ENCODE measurements at regions not wholly inside any gene's neighbourhood (a gene's known extent, or its start where the extent isn't known, plus 50 kb on each side); places are given as distances from the start of the nearest gene placed in this dataset.

DNA sequence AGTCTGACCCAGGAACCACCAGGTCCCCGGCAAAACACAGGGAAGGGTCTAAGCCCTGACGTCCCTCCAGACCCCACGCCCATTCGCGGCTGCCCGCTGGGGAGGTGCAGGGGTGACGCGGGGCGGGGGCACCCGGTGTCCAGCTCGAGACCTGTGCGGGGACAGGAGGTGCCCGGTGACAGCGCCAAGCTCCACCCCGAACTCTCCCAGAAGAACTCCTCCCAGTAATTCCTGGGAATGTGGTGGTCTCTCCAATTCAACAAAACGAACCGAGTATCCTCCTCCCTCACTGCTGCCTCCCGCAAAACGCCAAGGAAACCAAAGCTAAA, 164.1 kb upstream of the PDE10A start:
- DNase-seq (ENCODE audit: low read depth, low spot score), result no peak
- CTCF ChIA-PET, result no interaction called here
- TF ChIP-seq POLR2AphosphoS5 (IDR thresholded peaks at IDR 0.05; ENCODE audit: low read depth, low read length), result no peak
- no peak for TF ChIP-seq SIN3A (IDR thresholded peaks at IDR 0.05; ENCODE audit: borderline replicate concordance, insufficient read depth, low read depth, low read length)
- TF ChIP-seq, protein P1, sequence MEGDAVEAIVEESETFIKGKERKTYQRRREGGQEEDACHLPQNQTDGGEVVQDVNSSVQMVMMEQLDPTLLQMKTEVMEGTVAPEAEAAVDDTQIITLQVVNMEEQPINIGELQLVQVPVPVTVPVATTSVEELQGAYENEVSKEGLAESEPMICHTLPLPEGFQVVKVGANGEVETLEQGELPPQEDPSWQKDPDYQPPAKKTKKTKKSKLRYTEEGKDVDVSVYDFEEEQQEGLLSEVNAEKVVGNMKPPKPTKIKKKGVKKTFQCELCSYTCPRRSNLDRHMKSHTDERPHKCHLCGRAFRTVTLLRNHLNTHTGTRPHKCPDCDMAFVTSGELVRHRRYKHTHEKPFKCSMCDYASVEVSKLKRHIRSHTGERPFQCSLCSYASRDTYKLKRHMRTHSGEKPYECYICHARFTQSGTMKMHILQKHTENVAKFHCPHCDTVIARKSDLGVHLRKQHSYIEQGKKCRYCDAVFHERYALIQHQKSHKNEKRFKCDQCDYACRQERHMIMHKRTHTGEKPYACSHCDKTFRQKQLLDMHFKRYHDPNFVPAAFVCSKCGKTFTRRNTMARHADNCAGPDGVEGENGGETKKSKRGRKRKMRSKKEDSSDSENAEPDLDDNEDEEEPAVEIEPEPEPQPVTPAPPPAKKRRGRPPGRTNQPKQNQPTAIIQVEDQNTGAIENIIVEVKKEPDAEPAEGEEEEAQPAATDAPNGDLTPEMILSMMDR (IDR thresholded peaks at IDR 0.05), result no peak
- TF ChIP-seq, protein P2, sequence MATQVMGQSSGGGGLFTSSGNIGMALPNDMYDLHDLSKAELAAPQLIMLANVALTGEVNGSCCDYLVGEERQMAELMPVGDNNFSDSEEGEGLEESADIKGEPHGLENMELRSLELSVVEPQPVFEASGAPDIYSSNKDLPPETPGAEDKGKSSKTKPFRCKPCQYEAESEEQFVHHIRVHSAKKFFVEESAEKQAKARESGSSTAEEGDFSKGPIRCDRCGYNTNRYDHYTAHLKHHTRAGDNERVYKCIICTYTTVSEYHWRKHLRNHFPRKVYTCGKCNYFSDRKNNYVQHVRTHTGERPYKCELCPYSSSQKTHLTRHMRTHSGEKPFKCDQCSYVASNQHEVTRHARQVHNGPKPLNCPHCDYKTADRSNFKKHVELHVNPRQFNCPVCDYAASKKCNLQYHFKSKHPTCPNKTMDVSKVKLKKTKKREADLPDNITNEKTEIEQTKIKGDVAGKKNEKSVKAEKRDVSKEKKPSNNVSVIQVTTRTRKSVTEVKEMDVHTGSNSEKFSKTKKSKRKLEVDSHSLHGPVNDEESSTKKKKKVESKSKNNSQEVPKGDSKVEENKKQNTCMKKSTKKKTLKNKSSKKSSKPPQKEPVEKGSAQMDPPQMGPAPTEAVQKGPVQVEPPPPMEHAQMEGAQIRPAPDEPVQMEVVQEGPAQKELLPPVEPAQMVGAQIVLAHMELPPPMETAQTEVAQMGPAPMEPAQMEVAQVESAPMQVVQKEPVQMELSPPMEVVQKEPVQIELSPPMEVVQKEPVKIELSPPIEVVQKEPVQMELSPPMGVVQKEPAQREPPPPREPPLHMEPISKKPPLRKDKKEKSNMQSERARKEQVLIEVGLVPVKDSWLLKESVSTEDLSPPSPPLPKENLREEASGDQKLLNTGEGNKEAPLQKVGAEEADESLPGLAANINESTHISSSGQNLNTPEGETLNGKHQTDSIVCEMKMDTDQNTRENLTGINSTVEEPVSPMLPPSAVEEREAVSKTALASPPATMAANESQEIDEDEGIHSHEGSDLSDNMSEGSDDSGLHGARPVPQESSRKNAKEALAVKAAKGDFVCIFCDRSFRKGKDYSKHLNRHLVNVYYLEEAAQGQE (IDR thresholded peaks at IDR 0.05; ENCODE audit: insufficient read depth in 1 of 2, low read depth in 2 of 2, low read length in 1 of 2), result no peak
- TF ChIP-seq TCF7L2 (IDR thresholded peaks at IDR 0.05; ENCODE audit: low read depth, low read length), result no peak
- Histone ChIP-seq H3K27ac (ENCODE audit: low read length) (no peak overlapping the region), H3K36me3 (ENCODE audit: control insufficient read depth, insufficient read depth, low read length) (no peaks in the 10 kb centered on the region), H3K4me3 (ENCODE audit: low read depth in 2 of 2, low read length in 2 of 2) (no peak overlapping the region), H3K4me1 (ENCODE audit: control insufficient read depth, insufficient read depth, low read length) (no peaks in the 10 kb centered on the region), H3K27me3 (ENCODE audit: control insufficient read depth, insufficient read depth, low read length) (no peaks in the 10 kb centered on the region), H3K9me3 (ENCODE audit: control insufficient read depth, insufficient read depth, low read depth, low read length) (no peaks in the 10 kb centered on the region)
- ATAC-seq, result no peak
- in situ Hi-C loops (cut with HindIII; ENCODE audit: low pct_unique_long_range_greater_than_20kb, low sequenced_read_pairs) (no loop called here), intact Hi-C loops (cut with micrococcal nuclease; ENCODE audit: unreplicated experiment) (no loop called here)
- POLR2A ChIA-PET, result no interaction called here
- no TSS peak for BruUV-seq (replicated peaks)

DNA sequence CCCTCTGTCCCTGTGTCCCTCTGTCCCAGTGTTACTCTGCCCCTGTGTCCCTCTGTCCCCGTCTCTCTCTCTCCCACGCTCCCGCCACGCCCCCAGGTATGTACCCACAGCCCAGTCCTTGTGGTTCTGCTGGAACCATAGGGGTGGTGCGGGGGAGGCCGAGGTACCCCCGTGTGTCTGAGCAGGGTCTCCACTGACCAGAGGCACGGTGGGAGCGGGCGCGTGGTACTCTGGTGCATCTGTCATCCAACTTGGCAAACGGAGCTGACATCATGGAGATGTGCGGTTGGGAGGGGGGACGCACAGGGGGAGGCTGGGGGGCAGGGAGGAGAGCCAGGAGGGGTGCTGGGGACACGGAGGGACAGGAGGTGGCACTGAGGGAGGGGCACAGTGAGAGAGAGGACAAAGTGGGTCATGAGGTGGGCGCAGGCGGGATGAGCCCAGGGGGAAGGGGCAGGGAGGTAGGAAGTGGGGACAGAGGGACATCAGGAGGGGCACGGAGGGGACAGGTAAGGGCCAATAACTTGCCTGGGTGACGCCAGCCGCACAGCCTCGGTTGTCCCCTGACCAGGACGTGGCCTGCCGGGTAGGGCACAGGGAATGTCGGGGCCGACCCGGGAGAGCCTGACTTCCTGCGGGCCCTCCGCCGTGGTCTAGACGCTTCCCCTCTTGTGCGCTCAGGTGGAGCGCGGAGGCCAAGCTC, 163.6 kb upstream of the PDE10A start:
- intact Hi-C loops (cut with micrococcal nuclease; ENCODE audit: unreplicated experiment), result no loop called here
- no peak for ATAC-seq
- H3K4me3 ChIP-seq (ENCODE audit: low read depth in 2 of 2, low read length in 2 of 2), result no peak overlapping the region
- no TSS peak for BruUV-seq (replicated peaks)
- in situ Hi-C loops (cut with HindIII; ENCODE audit: low pct_unique_long_range_greater_than_20kb, low sequenced_read_pairs), result no loop called here
- no peaks in the 10 kb centered on the region for H3K27me3 ChIP-seq (ENCODE audit: control insufficient read depth, insufficient read depth, low read length)
- TF ChIP-seq, protein P2 (IDR thresholded peaks at IDR 0.05; ENCODE audit: insufficient read depth in 1 of 2, low read depth in 2 of 2, low read length in 1 of 2), result no peak
- TF ChIP-seq SIN3A (IDR thresholded peaks at IDR 0.05; ENCODE audit: borderline replicate concordance, insufficient read depth, low read depth, low read length), result no peak
- TF ChIP-seq, protein P1 (IDR thresholded peaks at IDR 0.05), result no peak
- no peak for TF ChIP-seq POLR2AphosphoS5 (IDR thresholded peaks at IDR 0.05; ENCODE audit: low read depth, low read length)
- no peak for TF ChIP-seq TCF7L2 (IDR thresholded peaks at IDR 0.05; ENCODE audit: low read depth, low read length)
- ChIA-PET CTCF (no interaction called here), POLR2A (no interaction called here)
- no peaks in the 10 kb centered on the region for H3K9me3 ChIP-seq (ENCODE audit: control insufficient read depth, insufficient read depth, low read depth, low read length)
- H3K36me3 ChIP-seq (ENCODE audit: control insufficient read depth, insufficient read depth, low read length), result no peaks in the 10 kb centered on the region
- no peak for DNase-seq (ENCODE audit: low read depth, low spot score)
- no peaks in the 10 kb centered on the region for H3K4me1 ChIP-seq (ENCODE audit: control insufficient read depth, insufficient read depth, low read length)
- no peak overlapping the region for H3K27ac ChIP-seq (ENCODE audit: low read length)

Data from Panc1 (cell line).